ENCODE measurements at regions not wholly inside any gene's neighbourhood (a gene's known extent, or its start where the extent isn't known, plus 50 kb on each side); places are given as distances from the start of the nearest gene placed in this dataset.

GRCh38 chr14:29176876-29177275, 410.3 kb downstream of the FOXG1 start:
- DNase-seq: no peak
- intact Hi-C loops (cut with DNase I): no loop called here
- 77 to 78% (median 77%) methylated on average over 2 of the region's 2 CpGs for WGBS, 3 donors

GRCh38 chr14:29178971-29179370, 412.4 kb downstream of the FOXG1 start:
- ATAC-seq: no peak
- 76 to 88% (median 83%) methylated on average over 1 of the region's 1 CpG for WGBS, 3 donors
- no peak for DNase-seq

More at GRCh38 chr14:29176876-29177275, 410.3 kb downstream of the FOXG1 start:
- no peaks in the 10 kb centered on the region for H3K9me3 ChIP-seq
- H3K27me3 ChIP-seq (ENCODE audit: insufficient read depth in 3 of 3, low read length in 2 of 3): no peaks in the 10 kb centered on the region
- no peak for ATAC-seq
- no peak overlapping the region for H3K27ac ChIP-seq
- no peaks in the 10 kb centered on the region for H3K36me3 ChIP-seq (ENCODE audit: insufficient read depth in 1 of 2, low read depth in 1 of 2)
- H3K4me3 ChIP-seq: no peak overlapping the region
- no peak for TF ChIP-seq CTCF (IDR thresholded peaks at IDR 0.05)
- no peaks in the 10 kb centered on the region for H3K4me1 ChIP-seq

GRCh38 chr14:29191092-29191491, 424.5 kb downstream of the FOXG1 start:
- intact Hi-C loops (cut with DNase I): no loop called here
- no peak for DNase-seq
- Histone ChIP-seq H3K27me3 (ENCODE audit: insufficient read depth in 3 of 3, low read length in 2 of 3) (no peaks in the 10 kb centered on the region), H3K9me3 (peaks cover 4% of the 10 kb centered on the region), H3K4me1 (no peaks in the 10 kb centered on the region), H3K4me3 (no peak overlapping the region), H3K36me3 (ENCODE audit: insufficient read depth in 1 of 2, low read depth in 1 of 2) (no peaks in the 10 kb centered on the region), H3K27ac (no peak overlapping the region)
- ATAC-seq: no peak
- TF ChIP-seq CTCF (IDR thresholded peaks at IDR 0.05): no peak

More at GRCh38 chr14:29178971-29179370, 412.4 kb downstream of the FOXG1 start:
- Histone ChIP-seq H3K27ac (no peak overlapping the region), H3K9me3 (no peaks in the 10 kb centered on the region), H3K4me3 (no peak overlapping the region), H3K36me3 (ENCODE audit: insufficient read depth in 1 of 2, low read depth in 1 of 2) (no peaks in the 10 kb centered on the region), H3K4me1 (no peaks in the 10 kb centered on the region), H3K27me3 (ENCODE audit: insufficient read depth in 3 of 3, low read length in 2 of 3) (no peaks in the 10 kb centered on the region)
- intact Hi-C loops (cut with DNase I): no loop called here
- no peak for TF ChIP-seq CTCF (IDR thresholded peaks at IDR 0.05)

- H3K27me3 ChIP-seq (ENCODE audit: insufficient read depth in 3 of 3, low read length in 2 of 3): no peaks in the 10 kb centered on the region
- no peak overlapping the region for H3K27ac ChIP-seq
- 81 to 85% (median 81%) methylated on average over 1 of the region's 1 CpG for WGBS, 3 donors
- ATAC-seq (no peak), DNase-seq (no peak)
- no peak overlapping the region for H3K4me3 ChIP-seq
- H3K4me1 ChIP-seq: no peaks in the 10 kb centered on the region
- no peak for TF ChIP-seq CTCF (IDR thresholded peaks at IDR 0.05)
- no peaks in the 10 kb centered on the region for H3K36me3 ChIP-seq (ENCODE audit: insufficient read depth in 1 of 2, low read depth in 1 of 2)
- H3K9me3 ChIP-seq: peaks cover 4% of the 10 kb centered on the region
- intact Hi-C loops (cut with DNase I): no loop called here
Measured at GRCh38 chr14:29197557-29197956, 431.0 kb downstream of the FOXG1 start.

GRCh38 chr14:29205658-29206057, 439.1 kb downstream of the FOXG1 start:
- TF ChIP-seq CTCF (IDR thresholded peaks at IDR 0.05): no peak
- no peak for ATAC-seq

More at GRCh38 chr14:29205658-29206057, 439.1 kb downstream of the FOXG1 start:
- H3K27me3 ChIP-seq (ENCODE audit: insufficient read depth in 3 of 3, low read length in 2 of 3): no peaks in the 10 kb centered on the region
- no peaks in the 10 kb centered on the region for H3K36me3 ChIP-seq (ENCODE audit: insufficient read depth in 1 of 2, low read depth in 1 of 2)
- DNase-seq: no peak
- no peaks in the 10 kb centered on the region for H3K4me1 ChIP-seq
- WGBS, 3 donors: 87 to 92% (median 88%) methylated on average over 2 of the region's 2 CpGs
- no peak overlapping the region for H3K27ac ChIP-seq
- no peaks in the 10 kb centered on the region for H3K9me3 ChIP-seq
- no peak overlapping the region for H3K4me3 ChIP-seq
- intact Hi-C loops (cut with DNase I): no loop called here

All from psoas muscle (tissue), 7 donors.